Activated gamma-delta T cell treated with Interleukin-2 at 50 U/mL for 16 hours (primary cell): ENCODE measurements at regions not wholly inside any gene's neighbourhood (a gene's known extent, or its start where the extent isn't known, plus 50 kb on each side); places are given as distances from the start of the nearest gene placed in this dataset.

Experiments
- DNase-seq: peaks from one replicate; pipeline ENCODE4 v3.0.0-alpha.2; 2020

DNA sequence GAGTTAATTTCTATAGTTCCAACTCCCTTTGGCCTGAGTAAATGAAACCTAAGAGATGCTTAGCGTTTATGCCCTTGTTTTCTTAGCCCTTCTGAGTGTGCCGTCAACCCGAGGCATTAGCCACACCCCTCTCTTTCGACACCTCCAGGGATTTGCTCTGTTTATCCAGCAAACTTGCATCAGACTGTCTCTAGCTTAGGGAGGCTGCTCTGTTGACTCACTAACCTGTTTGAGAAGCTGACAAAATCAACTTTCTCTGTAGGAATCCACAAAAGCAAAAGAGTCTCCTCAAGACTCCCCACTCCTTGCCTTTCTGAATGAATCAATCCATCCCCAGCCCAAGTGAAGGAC lies 317.6 kb downstream of the TNS1 start:
- DNase-seq: no peak

DNA sequence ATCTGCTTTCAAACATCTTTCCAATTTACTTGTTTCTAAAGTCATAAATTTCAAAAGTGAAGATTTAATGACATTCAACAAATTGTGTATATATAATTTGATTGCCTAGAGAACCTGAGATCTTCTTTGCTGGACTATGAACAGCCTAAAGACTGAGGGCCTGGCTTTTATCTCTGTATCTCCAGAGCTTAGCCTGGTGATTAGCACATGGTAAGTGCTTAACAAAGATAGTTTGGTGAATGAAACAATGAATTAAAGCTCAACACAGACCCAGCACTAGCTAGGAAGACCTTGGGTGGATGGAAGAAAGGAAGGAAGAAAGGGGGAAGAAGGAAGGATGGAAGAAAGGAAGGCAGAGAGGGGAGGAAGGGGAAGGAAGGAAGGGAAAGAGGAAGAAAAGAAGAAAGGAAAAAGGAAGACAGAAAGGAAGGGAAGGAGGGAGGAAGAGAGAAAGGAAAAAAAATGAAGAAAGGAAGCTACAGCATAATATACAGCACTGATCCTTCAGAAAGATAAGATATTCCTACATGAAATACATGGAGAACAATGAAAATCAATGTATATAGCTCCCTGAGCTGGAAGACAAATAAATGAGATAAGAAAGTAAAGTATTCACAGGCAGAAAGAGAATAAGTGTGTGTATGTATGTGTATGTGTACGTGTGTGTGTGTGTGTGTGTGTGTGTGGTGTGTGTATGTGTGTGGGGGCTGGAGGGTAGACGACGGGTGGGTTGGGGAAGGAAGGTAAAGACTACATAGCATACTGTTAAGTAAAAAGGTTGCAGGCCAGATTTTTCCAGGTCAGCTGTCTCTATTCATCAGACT lies 318.2 kb downstream of the TNS1 start:
- no peak for DNase-seq

GRCh38 chr2:217683106-217683870 lies 319.5 kb downstream of the TNS1 start:
- DNase-seq: no peak

- DNase-seq: no peak
Observed at GRCh38 chr2:217681791-217682190, 321.0 kb downstream of the TNS1 start.

GRCh38 chr2:217680381-217680780 lies 322.4 kb downstream of the TNS1 start:
- DNase-seq: no peak

DNA sequence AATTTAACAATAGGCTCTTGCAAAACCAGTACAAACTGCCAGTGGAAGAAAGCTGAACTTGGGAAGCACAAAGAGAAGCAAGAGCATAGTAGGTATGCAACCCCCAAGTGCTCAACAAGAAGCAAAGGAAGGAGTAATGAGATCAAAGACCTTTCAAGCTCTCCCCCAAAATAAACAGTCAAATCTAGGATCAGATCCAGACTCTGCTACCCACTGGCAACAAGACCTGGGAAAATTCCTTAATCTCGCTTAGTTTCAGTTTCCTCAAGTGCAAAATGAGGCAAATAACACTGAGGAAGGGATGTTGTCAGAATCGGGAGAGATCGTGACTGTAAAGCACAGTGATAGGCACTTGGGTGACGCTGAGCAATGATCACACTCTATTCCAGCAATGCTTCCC lies 329.2 kb downstream of the TNS1 start:
- no peak for DNase-seq

- DNase-seq: no peak
Observed at GRCh38 chr2:217672472-217672871, 330.3 kb downstream of the TNS1 start.

DNA sequence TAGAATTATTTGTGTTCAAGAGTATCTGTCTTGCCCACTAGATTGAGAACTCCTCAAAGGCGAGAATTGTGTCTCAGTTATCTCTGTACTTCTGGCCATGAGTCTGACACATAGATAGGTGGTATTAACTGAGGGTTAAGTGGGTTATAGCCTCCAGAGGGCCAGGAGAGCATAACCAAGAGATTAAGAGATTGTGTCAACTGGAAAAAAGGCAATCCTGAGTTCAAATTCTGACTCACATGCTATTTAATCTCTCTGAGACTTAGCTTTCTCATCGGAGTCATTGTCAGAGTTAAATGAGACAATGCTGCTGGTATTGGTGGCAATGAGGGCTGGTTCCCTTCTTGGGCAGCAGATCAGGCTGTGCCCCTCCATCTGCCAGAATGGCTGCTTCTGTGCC lies 330.9 kb downstream of the TNS1 start:
- no peak for DNase-seq

GRCh38 chr2:217671075-217671474 lies 331.7 kb downstream of the TNS1 start:
- DNase-seq: no peak

- DNase-seq: no peak
Observed at GRCh38 chr2:217669831-217670230, 333.0 kb downstream of the TNS1 start.

DNA sequence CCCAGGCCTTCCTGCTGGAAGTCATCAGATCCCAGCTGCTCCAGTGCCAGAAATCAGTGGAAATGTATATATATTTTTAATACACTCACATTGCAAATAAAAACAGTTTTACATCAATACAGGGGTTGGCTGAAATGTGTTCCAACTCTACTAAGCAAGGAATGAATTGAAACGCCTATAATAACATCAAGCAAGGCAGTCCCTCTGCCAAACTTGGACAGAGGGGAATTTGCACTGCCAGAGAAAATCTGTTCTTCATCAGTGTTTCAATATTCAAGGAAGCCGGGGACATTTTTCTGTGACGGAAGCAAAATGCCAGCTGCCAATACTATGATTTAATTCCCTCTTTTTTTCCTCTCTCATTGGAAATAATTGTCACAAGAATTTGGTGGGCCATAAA lies 335.3 kb downstream of the TNS1 start:
- DNase-seq: no peak

GRCh38 chr2:217667035-217667434 lies 335.8 kb downstream of the TNS1 start:
- no peak for DNase-seq

DNA sequence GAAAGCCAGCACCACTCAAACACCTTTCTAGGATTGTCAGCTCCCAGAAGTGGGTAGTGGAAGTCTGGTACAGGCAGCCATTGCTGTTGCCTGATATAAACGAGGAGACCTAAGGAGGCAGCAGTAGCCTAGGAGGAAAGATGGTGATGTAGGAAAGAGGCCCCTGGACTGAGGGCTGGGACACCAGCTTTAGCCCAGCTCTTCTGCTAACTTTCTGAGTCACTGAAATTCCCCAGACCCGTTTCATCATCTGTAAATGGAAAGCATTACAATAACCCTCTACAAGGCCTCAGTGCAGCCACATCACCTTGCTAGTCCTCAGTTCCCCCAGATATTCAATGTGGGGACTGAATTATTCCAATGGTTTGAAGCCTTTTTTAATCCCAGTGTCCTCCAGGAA lies 336.5 kb downstream of the TNS1 start:
- DNase-seq: no peak

- DNase-seq: no peak
Observed at GRCh38 chr2:217664761-217665160, 338.0 kb downstream of the TNS1 start.

DNA sequence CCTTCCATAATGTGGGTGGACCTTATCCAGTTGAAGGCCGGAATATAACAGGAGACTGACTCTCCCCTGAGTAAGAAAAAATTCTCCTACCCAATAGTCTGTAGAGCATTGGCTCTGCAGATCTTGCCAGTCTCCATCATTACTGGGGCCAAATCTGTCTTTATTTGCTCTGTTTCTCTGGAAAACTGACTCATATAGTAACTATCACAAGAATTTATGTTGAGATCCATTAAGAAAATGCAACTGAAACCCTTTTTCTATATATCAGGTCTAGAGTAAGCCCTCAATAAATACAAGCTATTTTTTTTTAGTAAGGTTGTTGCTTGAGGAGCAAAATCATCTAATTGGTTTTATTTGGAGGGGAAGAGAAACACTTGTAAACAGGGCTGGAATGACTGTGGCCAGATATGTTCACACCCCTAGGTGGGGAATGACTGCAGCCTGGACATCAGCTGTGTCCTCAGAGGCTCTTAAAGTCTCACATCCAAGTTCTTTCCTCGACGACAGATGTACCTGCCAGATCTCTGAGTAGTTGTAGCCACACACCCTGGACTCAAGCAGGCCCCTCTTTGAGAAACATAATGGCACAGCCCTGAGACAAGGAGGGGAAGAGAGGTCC lies 339.7 kb downstream of the TNS1 start:
- no peak for DNase-seq

GRCh38 chr2:217661378-217661777 lies 341.4 kb downstream of the TNS1 start:
- no peak for DNase-seq

- DNase-seq: no peak
Observed at GRCh38 chr2:217660423-217660822, 342.4 kb downstream of the TNS1 start.

DNA sequence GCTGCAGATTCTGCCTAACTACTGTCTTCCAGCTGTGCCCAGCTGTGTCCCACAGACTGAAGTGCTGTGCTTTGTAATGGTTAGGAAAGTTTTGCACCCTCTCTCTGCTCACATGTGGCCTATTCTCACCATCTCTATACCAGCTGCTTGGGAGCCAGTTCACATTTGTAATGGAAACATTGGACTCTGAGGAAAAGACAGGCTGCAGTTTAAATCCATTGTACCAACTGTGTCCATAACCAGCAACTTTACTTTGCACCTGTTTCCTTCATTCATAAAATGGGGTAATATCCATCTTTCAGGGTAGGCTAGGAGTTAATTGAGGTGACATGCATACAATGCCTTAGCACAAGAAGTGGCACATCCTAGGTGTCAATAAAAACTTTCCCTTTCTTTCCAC lies 344.0 kb downstream of the TNS1 start:
- no peak for DNase-seq

GRCh38 chr2:217657252-217657651 lies 345.5 kb downstream of the TNS1 start:
- no peak for DNase-seq

- DNase-seq: no peak
Observed at GRCh38 chr2:217656316-217656715, 346.5 kb downstream of the TNS1 start.

GRCh38 chr2:217655651-217656050 lies 347.1 kb downstream of the TNS1 start:
- DNase-seq: no peak

DNA sequence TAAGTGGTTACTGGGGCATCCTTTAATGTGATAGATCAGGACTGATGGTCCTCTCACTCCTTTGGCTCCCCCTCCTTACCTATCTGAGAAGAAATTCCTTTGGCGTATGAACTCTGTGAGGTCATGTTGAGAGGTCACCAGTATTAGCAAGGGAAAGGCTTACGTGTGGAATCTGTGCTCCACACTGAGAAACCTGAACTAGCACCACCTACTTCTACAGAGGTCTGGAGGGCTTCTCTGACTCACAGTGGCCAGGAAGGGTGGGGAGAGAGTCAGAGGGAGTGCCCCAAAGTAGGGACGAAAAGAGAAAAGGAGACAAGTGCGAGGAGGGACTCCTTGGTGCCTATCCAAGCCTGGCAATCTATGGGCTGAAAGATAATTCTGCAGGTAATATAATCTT lies 348.6 kb downstream of the TNS1 start:
- no peak for DNase-seq

- no peak for DNase-seq
Observed at GRCh38 chr2:217652761-217653639, 349.8 kb downstream of the TNS1 start.
